Stimulated activated CD8-positive, alpha-beta memory T cell treated with anti-CD3 and anti-CD28 coated beads, Interleukin-15, amount 100 ng/mL, for 48 hours (primary cell): ENCODE measurements at regions not wholly inside any gene's neighbourhood (a gene's known extent, or its start where the extent isn't known, plus 50 kb on each side); places are given as distances from the start of the nearest gene placed in this dataset.

Experiments used
- DNase-seq, 2 donors: peaks; one replicate each; pipeline ENCODE4 v3.0.0-alpha.2; 2020; ENCODE audit warnings: low read depth in 2 of 2

DNA sequence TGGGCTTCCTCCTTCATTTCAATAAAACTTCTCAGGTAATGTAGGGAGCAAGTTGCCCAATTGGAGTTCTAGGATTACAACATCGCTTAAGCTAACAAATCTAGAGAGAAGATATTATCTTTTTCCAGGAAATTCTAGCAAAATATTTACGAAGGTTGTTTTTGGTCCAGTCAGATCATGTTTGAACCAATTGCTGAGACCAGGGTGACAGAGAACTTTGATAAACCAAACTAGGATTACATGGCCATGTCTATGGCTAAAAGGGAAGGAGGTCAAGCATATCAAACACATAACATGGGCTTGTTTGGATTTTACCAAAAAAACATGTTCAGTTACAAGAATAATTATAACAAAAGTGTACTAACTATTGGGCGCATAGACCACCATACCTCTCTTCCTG, 442.4 kb upstream of the SGCG start:
- no peak for DNase-seq

DNA sequence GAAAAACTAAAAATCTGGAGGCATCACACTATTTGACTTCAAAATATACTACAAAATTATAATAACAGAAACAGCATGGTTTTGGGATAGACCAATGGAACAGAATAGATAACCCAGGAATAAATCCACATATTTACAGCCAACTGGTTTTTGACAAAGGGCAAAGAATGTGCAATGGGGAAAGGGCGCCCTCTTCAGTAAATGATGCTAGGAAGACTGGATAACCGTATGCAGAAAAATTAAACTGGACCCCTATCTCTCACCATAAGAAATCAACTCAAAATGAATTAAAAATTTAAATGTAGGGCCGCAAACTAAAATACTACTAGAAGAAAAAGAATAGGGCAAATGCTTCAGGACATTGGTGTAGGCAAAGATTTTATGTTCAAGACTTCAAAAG, 440.5 kb upstream of the SGCG start:
- DNase-seq = no peak

DNA sequence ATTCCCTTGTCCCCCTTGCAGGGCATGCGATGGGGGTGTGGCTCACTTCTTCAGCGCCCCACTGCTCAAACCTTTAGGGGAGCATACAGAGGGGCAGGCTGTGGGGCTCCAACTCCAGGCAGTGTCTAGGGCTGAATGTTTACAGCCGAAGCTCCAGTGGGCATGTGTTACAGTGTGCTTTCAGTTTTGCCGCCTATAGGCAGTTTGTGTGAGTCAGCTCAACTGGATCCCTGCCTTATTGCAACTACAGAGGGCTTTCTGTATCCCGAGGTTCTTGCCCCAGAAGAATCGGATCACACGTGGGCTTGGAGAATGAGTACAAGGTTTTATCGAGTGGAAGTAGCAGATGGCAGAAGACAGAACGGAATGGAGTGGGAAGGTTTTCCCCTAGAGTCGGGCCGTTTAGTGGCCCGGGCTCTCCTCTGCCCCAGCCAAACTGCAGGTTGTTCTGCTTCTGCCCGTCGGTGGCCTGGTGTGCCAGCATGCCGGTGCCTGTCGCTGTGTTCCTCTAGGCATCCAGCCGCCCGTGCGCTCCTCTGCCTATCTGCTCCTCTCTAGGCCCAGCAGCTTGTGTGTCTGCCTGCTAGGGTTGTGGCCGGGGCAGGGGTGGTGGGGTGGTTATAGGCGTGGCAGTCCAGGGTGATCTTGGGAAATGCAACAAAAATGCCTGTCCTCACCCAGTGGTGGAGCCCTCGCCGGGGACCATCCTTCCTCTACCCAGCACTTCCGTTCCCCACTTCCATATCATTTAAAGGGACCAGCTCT, 435.9 kb upstream of the SGCG start:
- DNase-seq = no peak

DNA sequence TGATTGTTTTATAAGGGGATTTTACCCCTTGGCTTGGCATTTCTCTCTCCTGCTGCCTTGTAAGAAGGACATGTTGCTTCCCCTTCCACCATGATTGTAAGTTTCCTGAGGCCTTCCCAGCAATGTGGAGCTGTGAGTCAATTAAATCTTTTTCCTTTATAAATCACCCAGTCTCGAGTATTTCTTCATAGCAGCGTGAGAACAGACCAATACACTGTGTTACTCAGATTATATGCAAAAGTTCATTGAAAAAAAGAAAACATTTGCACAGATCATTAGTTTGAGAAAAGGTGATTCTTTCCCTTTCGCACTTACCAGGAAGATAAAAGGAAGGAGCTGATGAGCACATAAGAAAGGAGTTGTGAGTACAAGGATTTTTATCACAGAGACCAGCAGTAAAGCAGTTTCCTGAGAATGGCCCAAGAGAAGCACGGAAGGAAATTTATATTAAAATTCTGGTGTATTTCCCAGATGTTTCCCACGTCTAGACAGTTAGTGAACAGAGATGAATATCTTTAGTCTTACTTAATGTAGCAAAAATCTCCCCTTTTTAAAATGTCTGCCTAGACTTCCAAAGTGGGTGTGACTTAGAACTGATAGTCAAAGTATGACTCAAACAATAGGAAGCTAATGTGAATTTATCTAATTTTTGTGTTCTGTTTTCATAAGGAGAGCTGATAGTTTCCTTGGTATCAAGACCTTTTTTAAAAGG, 431.8 kb upstream of the SGCG start:
- no peak for DNase-seq

DNA sequence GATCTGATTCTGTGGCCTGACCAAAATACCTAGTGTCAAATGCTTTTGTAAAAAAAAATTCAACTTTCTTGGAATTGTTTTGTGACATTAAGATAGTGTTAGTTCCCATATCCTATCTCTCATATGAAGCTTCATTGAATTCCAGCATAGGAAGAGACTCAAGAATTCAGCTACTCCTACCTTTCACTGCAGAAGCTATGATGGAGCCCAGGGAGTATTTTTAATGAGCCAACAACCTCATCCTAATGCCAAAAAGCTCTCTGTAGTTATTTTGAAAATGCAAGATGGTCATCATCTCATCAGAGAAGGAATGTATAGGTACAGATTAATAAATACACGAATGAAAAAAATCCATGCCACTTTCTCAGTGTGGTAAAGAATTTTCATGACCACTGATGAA, 431.2 kb upstream of the SGCG start:
- no peak for DNase-seq

DNA sequence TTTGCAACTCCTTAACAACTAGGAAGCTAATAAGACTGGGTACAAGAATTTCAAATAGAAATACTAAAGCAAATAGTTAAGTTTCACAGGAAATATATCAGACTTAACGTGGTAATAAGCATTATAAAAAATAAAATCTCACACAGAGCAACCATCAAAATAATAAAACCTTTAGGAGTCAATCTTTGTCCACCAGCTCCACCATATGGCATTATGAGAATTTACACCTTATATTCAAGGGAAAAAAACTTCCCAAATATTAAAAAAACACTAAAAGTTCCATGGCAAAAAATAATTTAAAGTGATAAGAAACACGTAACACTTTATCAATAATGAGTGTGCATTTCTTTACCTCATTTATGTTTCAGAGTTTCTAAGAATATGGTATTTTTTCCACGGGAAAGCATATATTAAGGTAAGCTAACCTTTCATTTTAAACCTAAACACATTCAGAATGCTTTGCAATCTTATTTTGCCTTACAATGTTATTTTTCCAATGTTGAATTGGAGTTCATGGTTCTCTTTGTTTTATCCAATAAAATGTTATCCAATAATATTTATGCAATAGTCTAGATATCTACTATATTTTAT, 423.2 kb upstream of the SGCG start:
- no peak for DNase-seq

DNA sequence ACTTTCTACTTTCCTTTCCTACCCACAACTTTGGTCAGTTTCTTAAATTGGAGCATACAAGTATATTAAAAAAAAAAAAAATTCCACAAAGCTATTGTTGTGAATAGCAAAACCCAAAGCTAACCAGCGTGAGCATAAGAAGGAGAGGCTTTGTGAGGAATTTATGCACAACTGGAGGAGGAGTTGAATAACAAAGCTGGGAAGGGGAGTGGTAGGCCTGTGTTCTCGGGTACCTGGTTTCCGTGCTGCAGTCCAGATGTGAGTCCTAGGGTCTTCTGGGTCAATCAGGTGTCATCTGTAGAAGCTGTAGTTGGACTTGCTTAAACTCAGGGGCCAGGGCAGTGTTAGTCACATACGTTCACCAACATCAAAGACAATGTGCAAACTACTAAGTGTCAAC, 422.5 kb upstream of the SGCG start:
- no peak for DNase-seq

DNA sequence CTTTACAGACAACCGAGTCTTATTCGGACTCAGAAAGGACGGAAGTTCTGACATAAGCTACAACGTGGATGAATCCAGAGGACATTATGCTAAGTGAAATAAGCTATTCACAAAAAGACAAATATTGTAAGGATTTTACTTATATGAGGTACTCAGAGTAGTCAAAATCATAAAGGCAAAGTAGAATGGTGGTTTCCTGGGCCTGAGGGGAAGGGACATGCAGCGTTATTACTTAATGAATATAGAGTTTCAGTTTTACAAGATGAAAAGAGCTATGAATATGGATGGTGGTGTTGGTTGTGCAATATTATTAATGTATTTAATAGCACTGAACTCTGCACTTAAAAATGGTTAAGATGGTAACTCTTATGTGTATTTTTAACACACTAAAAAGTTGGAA, 419.1 kb upstream of the SGCG start:
- no peak for DNase-seq

DNA sequence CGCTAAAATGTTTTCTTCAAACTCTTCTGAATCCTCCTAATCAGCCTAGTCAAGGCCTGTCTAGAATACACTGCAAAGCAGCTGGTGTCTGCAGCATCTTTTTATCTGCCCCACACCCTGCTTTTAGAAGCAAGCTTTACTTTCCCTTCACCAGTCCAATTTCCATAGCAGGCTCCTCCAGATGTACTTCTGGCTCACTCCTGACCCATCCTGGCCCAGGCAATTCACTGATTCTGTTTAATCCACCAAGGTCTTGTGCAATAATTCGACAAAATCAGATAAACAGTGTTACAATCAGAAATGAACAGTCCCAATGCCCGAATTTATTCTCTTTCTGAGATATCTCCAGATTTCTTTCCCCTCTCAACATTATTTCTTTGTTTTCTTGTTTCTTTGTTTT, 415.2 kb upstream of the SGCG start:
- DNase-seq = no peak

DNA sequence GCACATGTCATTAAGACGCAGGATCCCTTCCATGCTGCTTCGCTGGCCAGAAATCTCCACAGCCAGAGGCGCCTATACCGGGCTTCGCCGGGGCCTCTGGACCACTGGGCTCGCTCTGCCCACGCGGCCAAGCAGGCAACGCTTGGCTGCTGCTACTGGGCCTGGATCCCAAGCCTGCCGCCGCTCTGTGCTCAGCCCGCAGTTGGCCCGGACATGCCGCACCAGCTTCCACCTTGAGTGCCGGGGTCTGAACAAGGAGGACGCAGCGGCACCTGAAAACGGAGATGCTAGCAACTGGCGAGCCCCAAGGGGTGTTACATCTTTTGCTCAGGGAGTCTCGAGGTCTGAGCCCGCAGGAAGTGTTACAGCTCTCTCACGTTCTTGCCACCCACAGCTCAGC, 409.9 kb upstream of the SGCG start:
- DNase-seq = no peak

DNA sequence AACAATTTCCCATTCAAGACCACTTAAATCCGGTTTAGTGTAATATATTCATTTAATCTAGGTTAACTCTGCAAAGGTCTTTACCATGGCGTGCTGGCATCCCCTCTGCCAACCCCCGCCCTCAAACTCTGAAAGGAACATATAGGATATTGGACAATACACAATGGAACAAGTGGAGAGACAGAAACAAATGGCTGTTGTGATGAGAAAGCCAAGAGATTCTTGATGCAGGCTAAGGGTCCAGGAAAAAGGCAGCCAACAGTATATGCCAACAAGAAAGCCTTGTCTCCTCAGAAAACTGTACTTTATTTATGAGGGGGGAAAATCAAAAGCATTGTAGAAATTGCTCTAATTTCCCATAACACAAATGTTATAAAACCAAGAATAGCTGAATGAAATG, 407.3 kb upstream of the SGCG start:
- DNase-seq = no peak

DNA sequence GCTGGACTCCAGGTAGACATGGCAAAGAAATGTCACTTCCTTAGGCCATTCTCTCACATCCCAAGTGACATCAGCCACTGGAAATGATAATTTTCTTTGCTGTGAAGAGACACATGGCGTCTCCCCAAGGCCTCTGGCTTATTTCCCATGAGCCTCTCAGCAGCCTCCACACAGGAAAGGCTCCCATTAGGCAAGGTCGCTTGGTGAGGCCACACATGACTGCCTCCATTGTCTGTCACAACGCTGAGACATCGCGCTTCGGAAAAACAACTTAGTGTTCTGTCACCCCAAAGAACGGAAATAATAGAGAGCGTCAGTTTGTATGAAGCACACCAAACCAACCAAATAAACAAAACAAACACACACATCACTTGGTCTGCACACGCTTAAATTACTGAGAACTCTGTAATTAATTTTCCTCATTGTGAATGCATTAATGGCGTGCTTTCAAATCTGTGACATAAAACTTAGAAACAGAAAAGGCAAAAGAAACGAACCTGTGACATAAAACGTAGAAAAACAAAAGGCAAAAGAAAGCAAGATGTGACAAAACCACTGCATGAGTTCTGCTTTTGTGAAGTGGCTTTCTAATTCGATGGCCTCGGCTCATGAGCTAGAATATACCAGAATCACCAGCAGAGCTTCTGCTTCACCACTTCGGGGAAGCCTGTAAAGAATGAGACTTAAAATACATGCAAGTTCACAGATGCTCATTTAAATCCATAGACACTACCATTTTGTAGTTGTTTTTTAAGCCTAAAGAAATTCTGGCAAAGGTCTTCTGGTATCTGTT, 404.2 kb upstream of the SGCG start:
- DNase-seq = no peak

DNA sequence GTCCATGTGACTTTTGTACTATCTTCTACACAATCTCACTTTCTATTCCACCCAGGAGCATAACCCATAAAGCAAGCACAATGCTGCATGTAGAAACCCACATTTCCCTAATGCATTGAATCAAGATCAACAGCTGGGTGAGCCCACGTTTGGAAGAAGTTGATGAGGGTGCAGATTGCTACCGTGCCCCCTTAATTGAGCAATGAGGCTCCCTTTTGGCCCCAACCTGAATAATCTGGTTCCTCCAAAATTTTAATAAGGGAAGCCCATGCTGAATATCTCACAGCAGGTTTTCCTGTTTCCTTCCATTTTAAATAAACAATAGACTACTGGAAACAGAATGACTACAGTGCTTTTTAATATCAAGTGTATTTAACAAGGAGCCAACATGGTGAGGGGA, 403.6 kb upstream of the SGCG start:
- no peak for DNase-seq

DNA sequence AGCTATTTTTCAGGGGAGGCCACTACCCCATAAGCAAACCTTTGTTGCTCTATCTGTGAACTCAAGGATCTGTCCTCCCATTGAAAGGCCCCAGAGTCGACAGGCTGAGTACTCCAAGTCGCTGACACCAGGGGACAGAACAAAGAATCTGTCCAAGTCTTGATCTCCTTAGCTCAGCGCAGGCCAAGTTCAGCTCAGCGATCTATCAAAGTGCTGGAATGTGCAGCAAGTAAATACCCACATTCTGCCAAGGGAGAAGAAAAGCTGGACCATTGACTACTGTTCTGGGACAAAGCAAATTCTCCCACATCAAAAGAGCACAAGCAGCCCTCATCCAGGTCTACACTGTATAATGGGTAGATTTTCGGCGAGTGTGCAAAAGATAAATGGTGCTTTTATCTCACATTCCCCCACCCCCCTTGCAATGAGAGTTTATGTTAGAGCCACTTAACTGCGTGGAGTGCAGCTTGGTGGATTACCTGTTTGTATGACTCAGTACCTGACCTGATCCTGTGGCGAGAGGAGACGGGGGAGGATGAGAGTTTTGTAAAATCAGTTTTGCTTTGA, 391.7 kb upstream of the SGCG start:
- no peak for DNase-seq

DNA sequence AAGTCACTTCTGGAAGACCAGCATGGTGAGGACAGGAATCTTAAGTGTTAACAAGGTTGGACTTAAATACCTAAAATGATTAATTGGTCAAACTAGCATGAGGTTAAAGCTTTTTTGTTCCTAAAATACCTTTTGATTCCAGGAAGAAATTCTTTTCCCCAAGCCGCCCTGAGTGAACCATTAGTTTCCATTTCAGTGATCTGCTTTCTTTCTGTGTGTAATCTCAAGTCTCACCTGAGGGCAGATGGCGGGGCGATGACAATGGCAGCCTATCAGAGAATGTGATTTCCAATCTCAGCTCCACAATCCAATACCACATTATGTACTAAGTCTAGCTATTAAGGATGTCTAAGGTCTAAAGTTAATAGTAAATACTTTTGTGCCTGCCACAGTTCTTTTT, 390.9 kb upstream of the SGCG start:
- no peak for DNase-seq

DNA sequence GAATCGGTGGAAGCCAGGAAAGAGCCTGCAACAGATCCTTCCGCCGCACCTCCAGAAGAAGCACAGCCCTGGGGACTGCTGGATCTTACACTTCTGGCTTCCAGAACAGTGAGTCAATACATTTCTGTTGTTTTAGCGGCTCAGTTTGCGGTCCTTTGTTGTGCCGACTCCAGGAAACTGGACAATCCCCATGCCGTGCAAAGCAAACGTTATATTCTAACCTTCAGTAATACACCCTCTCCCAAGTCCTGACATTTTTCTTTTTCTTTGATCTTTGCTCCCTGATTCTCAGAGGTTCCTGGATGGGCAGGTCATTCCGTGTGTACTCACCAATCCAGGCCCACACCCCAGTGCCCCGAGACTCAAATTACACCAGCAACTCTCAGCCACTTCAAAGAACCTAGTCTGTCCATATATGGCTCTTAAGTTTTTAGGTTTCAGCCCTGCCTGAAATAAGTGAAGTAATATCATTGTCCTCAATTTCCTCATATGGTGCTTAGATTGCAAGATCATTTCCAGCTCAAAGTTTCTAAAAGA, 387.1 kb upstream of the SGCG start:
- DNase-seq = no peak

DNA sequence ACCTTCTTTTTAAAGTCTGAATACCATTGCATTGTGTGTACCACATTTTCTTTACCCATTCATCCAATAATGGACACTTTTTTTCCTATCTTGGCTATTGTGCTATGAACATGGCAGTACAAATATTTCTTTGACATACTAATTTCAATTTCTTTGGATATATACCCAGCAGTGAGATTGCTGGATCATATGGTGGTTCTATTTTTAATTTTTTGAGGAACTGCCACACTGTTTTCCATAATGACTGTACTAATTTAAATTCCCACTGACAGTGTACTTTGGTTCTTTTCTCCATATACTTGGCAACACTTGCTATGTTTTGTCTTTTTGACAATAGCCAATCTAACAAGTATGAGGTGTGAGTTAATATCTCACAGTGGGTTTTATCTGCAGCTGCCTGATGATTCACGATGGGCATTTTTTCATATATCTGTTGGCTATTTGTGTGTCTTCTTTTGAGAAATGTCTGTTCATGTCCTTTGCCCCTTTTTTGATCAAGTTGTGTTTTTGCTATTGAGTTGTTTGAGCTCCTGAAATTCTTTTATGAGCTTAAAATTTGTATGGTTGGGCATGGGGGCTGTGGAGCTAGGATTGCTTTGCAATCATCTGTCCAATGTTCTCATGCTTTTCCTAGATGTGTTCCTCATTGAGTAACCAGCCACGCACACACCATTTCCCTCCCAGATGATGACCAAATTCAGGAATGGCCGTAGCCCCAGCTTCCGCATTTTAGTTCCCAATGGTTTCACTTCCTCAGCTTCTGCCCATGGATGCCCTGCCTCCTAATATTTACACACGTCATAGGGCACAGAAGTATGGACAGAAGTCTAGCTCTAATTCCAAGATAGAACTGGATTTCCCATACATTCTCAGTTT, 380.0 kb upstream of the SGCG start:
- DNase-seq = no peak

DNA sequence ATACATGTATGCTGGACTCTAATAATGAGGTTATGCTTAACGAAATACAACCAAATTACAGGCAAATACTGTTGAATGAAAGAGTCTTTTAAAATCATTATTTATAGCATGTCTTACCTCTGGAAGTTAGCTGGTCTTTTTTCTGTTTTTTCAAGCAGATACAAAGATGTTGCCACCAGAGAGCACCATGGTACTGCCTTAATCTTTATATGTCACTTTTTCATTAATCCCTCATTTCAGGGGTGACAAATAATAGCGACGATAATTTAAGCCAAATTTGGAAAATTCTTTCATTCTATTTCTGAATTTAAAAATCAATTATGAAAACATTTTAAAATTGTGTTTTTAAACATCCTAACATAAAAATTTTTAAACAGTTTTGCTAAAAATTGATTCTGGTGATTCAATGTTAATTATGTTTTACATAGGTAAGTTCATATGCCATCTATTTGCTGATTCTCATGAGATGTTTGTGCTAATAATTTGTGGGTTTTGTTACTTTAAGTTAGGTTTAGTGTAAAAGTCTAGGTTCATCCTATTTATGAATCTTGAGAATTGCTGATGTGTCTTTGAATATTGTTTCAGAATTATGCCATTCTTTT, 379.3 kb upstream of the SGCG start:
- no peak for DNase-seq

DNA sequence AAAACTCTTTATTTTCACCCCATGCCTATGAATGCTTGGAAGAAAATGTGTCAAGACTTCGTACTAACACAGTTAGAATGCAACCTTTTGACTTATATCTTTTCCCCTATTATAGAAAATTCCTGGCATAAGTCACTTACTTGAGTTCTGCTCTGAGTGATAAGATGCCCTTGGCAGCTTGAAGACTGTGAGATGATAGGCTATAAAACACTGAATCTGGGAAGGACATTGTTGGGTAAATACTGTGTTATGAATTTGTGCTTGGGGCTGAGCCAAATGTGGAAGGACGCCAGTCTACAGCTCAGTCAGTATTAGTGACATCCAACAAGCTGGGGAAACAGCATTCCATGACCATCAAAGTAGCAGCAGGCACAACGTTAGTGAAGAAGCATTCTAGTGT, 368.0 kb upstream of the SGCG start:
- no peak for DNase-seq
